ENCODE measurements at regions not wholly inside any gene's neighbourhood (a gene's known extent, or its start where the extent isn't known, plus 50 kb on each side); places are given as distances from the start of the nearest gene placed in this dataset.
A peak's percentile ranks its signal among the peaks of the same experiment; 100 is the strongest.

DNA sequence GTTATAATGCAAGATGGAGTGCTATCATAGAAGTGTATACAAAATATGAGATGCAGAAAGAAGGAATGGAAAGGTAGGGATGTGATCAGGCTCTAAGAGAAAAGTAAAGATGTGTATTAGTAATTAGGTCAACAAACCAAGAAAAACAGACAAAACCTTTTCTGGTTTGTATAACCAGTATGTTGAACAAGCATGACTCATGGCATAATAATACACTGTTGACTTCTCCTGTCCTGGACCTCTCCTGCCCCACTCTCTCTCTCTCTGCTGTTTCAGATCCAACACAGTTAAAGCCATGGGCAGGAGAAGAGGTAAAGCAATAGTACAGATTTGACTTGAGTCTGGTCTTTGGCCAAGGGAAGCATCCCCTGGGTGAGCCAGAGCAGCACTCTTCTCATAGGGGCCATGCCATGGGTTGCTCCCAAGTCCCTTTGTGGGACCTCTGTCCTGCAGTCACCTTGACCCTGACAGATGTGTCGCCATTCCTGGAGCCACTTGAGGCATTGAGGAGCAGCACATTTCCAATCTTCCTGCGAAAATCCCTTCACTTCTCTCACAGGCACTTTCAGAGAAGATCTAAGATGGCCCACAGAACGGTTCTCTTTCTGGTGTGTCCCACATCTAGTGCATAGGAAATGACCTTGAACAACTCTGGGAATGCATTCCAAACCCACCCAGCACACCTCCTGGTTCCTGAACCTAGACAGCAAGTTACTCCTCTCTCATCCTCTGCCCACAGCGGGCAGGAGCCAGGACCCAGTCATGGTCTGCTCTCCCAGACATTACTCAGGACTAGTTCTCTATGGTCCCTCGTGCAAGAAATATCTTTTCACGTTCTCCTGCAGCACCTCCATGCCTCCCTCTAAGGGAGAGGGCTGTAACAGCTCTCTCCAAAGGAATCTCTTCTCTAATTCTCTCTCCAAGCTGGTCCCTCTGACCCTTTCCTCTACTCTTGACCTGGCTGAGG is 58.2 kb upstream of the PRSS23 start:
- no peak overlapping the region for H3K27ac ChIP-seq

DNA sequence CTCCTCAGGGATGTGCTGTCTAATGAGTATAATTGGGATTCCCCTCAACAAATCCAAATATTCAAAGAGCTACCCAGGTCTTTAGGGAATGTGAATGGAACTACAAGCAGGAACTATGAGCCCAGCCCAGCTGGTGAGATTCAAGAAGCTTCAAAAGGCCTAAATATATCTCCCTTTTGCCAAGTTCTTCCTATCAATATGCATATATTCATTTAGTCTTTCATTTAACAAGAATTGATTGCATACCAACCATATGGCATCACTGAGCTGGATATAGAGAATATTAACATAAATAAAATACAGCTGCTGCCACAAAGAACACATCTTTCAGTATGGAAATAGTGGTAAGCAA is 58.9 kb upstream of the PRSS23 start:
- no peak overlapping the region for H3K27ac ChIP-seq
- TF ChIP-seq, protein P1, sequence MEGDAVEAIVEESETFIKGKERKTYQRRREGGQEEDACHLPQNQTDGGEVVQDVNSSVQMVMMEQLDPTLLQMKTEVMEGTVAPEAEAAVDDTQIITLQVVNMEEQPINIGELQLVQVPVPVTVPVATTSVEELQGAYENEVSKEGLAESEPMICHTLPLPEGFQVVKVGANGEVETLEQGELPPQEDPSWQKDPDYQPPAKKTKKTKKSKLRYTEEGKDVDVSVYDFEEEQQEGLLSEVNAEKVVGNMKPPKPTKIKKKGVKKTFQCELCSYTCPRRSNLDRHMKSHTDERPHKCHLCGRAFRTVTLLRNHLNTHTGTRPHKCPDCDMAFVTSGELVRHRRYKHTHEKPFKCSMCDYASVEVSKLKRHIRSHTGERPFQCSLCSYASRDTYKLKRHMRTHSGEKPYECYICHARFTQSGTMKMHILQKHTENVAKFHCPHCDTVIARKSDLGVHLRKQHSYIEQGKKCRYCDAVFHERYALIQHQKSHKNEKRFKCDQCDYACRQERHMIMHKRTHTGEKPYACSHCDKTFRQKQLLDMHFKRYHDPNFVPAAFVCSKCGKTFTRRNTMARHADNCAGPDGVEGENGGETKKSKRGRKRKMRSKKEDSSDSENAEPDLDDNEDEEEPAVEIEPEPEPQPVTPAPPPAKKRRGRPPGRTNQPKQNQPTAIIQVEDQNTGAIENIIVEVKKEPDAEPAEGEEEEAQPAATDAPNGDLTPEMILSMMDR (conservative IDR thresholded peaks at IDR 0.05): no peak

More for the DNA sequence above, 58.2 kb upstream of the PRSS23 start:
- TF ChIP-seq, protein P1 (conservative IDR thresholded peaks at IDR 0.05): no peak

DNA sequence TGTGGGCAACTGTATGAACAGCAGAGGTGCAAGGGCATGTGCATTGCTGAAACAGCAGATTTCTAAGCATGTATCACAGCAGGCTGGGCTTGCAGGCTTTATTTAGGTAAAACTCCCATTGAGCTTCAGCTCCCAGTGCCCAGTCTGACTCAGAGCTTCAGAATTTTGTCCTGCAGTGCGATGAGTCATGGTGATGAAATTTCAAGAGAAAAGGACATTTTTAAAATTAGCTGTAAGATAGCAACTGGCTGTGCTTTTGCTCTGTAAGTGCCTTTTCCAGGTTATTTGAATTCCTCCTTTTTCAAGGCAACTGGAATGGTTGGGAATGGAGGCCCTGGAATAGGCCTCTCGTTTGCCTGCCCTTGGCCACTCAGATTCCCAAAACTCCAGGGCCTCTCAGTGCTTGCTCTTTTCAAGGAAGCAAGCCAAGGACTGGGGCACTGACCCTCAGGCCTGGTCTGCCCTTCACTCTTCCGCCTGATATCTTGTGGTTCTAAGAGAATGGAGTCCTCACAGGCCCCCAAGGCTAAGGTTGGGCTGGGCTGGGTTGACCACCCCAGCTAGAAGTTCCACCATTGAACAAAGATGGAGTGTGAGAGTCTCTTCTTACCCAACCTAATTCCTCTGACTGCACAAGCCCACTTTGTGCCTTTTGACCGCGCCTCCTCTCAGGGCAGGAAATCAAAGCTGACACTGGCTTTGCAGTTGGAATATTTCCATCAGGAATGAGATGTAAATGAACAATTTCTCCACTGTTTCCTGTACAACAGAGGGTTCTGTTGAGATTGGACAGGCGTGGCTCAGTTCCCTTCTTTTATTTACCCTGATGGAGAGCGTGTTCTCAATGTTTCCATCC is 59.5 kb upstream of the PRSS23 start:
- TF ChIP-seq, protein P1 (conservative IDR thresholded peaks at IDR 0.05): no peak
- H3K27ac ChIP-seq: no peak overlapping the region

DNA sequence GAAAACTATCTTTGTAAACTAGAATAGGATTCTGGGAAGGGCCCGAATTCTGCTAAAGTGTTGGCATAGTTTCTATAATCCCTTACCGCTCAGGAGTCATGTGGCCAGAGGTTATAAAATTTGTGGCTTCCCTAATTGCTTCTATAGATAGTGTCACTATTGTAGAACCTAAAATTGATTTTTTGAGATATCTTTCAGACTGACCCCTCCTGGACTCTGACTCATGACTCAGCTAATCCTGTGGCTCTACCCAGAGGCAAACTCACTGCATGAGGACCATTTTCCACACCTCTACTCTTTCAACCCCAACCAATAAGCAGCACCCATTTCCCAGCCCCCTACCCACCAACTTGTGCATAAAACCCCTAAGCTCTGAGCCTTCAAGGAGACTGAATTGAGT is 61.8 kb upstream of the PRSS23 start:
- H3K27ac ChIP-seq: peak overlapping the region; percentile 43
- TF ChIP-seq, protein P1 (conservative IDR thresholded peaks at IDR 0.05): no peak

DNA sequence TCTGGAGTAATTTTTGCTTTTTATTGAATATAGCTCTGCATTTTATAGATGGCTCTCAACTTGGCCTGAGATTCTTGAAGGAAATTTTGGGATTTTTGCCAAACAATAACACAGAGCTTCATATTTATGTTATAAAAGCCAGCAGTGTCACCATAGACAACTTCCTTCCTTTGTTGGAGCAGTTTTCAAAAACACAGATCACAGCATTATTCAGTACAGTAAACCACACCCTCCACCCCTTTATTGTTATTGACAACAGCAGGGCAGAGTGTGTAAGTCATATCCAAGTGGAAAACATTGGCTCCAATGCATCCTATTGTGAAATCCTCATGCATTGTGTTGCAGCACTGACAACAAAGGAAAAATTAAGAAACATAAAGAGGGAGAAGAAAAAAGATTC is 62.6 kb upstream of the PRSS23 start:
- peak overlapping the region; percentile 43 for H3K27ac ChIP-seq
- TF ChIP-seq, protein P1 (conservative IDR thresholded peaks at IDR 0.05): no peak

DNA sequence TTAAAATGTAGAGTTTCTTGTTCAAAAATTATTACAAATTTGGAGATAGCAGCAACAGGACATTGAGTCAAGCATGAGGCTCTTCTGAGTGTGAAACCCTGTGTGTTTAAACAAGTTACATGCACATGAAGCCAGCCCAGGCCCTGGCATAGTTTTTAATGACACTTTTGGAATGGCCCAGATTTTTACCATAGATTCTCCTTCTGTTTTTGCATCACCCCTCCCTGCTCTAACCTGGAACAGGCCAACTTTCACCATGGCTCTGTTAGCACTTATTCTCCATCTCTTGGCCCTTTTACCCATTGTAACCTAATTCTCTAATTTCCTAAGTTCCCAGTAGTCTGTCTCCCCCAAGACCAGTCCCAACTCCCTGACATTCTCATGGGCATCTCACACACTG is 63.1 kb upstream of the PRSS23 start:
- peak overlapping the region; percentile 43 for H3K27ac ChIP-seq
- TF ChIP-seq, protein P1 (conservative IDR thresholded peaks at IDR 0.05): no peak
